ENCODE measurements at regions not wholly inside any gene's neighbourhood (a gene's known extent, or its start where the extent isn't known, plus 50 kb on each side); places are given as distances from the start of the nearest gene placed in this dataset.

DNA sequence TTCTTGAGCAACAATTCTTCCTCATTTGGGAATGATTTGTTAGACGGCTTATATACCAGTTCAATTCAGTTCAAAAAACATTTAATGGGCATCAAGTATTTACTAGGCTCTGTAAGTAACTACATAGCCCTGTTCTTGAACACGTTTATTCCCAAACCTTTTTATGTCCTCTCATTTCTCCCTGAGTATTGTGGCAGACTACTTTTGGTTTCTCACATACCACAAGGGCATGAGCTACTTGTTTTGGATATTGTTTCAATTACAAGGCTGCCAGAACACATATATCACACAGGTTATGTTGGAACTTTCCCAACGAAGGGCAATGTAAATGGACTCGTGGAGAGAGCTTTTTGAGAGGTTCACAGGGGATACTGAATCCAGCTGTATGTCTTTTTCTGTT lies 363.8 kb upstream of the NAALADL2 start:
- Histone ChIP-seq H3K79me2 (ENCODE audit: control insufficient read depth, insufficient read depth, low read length) (no peaks in the 10 kb centered on the region), H3K27me3 (replicated peaks in 1 of 2; ENCODE audit: control insufficient read depth in 2 of 2, insufficient read depth in 2 of 2, low read length in 1 of 2) (no peaks in the 10 kb centered on the region), H3K9me3 (replicated peaks; ENCODE audit: control insufficient read depth, insufficient read depth, low read length) (no peaks in the 10 kb centered on the region), H3K27ac (ENCODE audit: control insufficient read depth, insufficient read depth) (no peak overlapping the region), H3K36me3 (ENCODE audit: control insufficient read depth in 2 of 2, insufficient read depth in 2 of 2, low read length in 1 of 2) (no peaks in the 10 kb centered on the region), H3K9ac (ENCODE audit: control insufficient read depth, insufficient read depth, low read length) (no peak overlapping the region), H3K4me3 (no peak overlapping the region), H3K4me2 (ENCODE audit: control insufficient read depth, insufficient read depth) (no peak overlapping the region), H4K20me1 (ENCODE audit: control insufficient read depth, insufficient read depth) (no peaks in the 10 kb centered on the region), H2AFZ (ENCODE audit: control insufficient read depth, low read depth, low read length) (no peak overlapping the region), H3K4me1 (ENCODE audit: control insufficient read depth, insufficient read depth, low read length) (no peaks in the 10 kb centered on the region)
- ATAC-seq: no peak
- ChIA-PET CTCF (no interaction called here), POLR2A (no interaction called here), SMC1A (ENCODE audit: uncharacterized antibody, unreplicated experiment) (interaction anchor here (0.6 to 1.4 kb wide), 2 partner anchors 9 to 792 kb away, joined by 3 to 5 read pairs; no protein-coding TSS in a partner anchor), RAD21 (ENCODE audit: unreplicated experiment) (no interaction called here)
- FAIRE-seq: no peak
- in situ Hi-C loops (cut with MboI) (no loop called here), intact Hi-C loops (cut with micrococcal nuclease; ENCODE audit: unreplicated experiment) (no loop called here)
- BruUV-seq (replicated peaks): no TSS peak
- WGBS (ENCODE audit: insufficient coverage, insufficient replicate concordance, low lambda C conversion rate, missing lambda C conversion rate): 0% methylated on average over 4 of the region's 4 CpGs
- DNase-seq (ENCODE audit: low read depth, low spot score): no peak
- TF ChIP-seq EED (IDR thresholded peaks at IDR 0.05; ENCODE audit: low read depth) (no peak), SIN3A (IDR thresholded peaks at IDR 0.05; ENCODE audit: low read depth, low read length) (no peak), RUNX3 (IDR thresholded peaks at IDR 0.05; ENCODE audit: low read length) (no peak), POU2F2 (IDR thresholded peaks at IDR 0.05; ENCODE audit: borderline replicate concordance, low read depth, low read length) (no peak), SREBF1 (IDR thresholded peaks at IDR 0.05; ENCODE audit: low read length) (no peak), YY1 (IDR thresholded peaks at IDR 0.05; ENCODE audit: low read depth, low read length) (no peak), MYB (IDR thresholded peaks at IDR 0.05; ENCODE audit: borderline replicate concordance, low read depth, low read length) (no peak)
- TF ChIP-seq, protein P1, sequence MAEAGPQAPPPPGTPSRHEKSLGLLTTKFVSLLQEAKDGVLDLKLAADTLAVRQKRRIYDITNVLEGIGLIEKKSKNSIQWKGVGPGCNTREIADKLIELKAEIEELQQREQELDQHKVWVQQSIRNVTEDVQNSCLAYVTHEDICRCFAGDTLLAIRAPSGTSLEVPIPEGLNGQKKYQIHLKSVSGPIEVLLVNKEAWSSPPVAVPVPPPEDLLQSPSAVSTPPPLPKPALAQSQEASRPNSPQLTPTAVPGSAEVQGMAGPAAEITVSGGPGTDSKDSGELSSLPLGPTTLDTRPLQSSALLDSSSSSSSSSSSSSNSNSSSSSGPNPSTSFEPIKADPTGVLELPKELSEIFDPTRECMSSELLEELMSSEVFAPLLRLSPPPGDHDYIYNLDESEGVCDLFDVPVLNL (IDR thresholded peaks at IDR 0.05; ENCODE audit: low read depth, low read length): no peak
- TF ChIP-seq, protein P2, sequence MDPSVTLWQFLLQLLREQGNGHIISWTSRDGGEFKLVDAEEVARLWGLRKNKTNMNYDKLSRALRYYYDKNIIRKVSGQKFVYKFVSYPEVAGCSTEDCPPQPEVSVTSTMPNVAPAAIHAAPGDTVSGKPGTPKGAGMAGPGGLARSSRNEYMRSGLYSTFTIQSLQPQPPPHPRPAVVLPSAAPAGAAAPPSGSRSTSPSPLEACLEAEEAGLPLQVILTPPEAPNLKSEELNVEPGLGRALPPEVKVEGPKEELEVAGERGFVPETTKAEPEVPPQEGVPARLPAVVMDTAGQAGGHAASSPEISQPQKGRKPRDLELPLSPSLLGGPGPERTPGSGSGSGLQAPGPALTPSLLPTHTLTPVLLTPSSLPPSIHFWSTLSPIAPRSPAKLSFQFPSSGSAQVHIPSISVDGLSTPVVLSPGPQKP (IDR thresholded peaks at IDR 0.05; ENCODE audit: low read depth, low read length): no peak
